ENCODE measurements at regions not wholly inside any gene's neighbourhood (a gene's known extent, or its start where the extent isn't known, plus 50 kb on each side); places are given as distances from the start of the nearest gene placed in this dataset.
"Not testable (repeated sequence)": the region's sequence is repeated elsewhere in the genome, so short reads cannot be mapped to it uniquely, and the experiment has no call there.

- no peak for DNase-seq
Observed at GRCh38 chr14:87813686-87814085, 179.3 kb downstream of the GALC start.

- no peak for DNase-seq
Observed at GRCh38 chr14:87813211-87813610, 179.8 kb downstream of the GALC start.

- no peak for DNase-seq
Observed at GRCh38 chr14:87811246-87811645, 181.7 kb downstream of the GALC start.

- no peak for DNase-seq
Observed at GRCh38 chr14:87810711-87811110, 182.3 kb downstream of the GALC start.

GRCh38 chr14:87809261-87809660, 183.7 kb downstream of the GALC start:
- no peak for DNase-seq

- peak; percentile 3 to 31 for DNase-seq
Observed at GRCh38 chr14:87805315-87805723, 187.7 kb downstream of the GALC start.

GRCh38 chr14:87800216-87800615, 192.8 kb downstream of the GALC start:
- no peak for DNase-seq

- DNase-seq: no peak
Observed at GRCh38 chr14:87799400-87799799, 193.6 kb downstream of the GALC start.

GRCh38 chr14:87797001-87797400, 196.0 kb downstream of the GALC start:
- DNase-seq: no peak

- DNase-seq: no peak
Observed at GRCh38 chr14:87794561-87794960, 198.4 kb downstream of the GALC start.

GRCh38 chr14:87785897-87786296, 207.1 kb downstream of the GALC start:
- no peak for DNase-seq

GRCh38 chr14:87784386-87784785, 208.6 kb downstream of the GALC start:
- no peak for DNase-seq

- no peak for DNase-seq
Observed at GRCh38 chr14:87783071-87783470, 209.9 kb downstream of the GALC start.

GRCh38 chr14:87772854-87773253, 220.1 kb downstream of the GALC start:
- DNase-seq: no peak

- no peak for DNase-seq
Observed at GRCh38 chr14:87767567-87767901, 225.4 kb downstream of the GALC start.

GRCh38 chr14:87758876-87759275, 234.1 kb downstream of the GALC start:
- DNase-seq: no peak

- DNase-seq: no peak
Observed at GRCh38 chr14:87756661-87757060, 236.3 kb downstream of the GALC start.

GRCh38 chr14:87754520-87755223, 238.3 kb downstream of the GALC start:
- DNase-seq: no peak

- no peak for DNase-seq
Observed at GRCh38 chr14:87748558-87748957, 244.4 kb downstream of the GALC start.

GRCh38 chr14:87745507-87746118, 247.4 kb downstream of the GALC start:
- no peak for DNase-seq

GRCh38 chr14:87734577-87735360, 258.2 kb downstream of the GALC start:
- DNase-seq: not testable (repeated sequence)

- DNase-seq: not testable (repeated sequence)
Observed at GRCh38 chr14:87733115-87733514, 259.9 kb downstream of the GALC start.

GRCh38 chr14:87732562-87732961, 260.4 kb downstream of the GALC start:
- no peak for DNase-seq

- no peak for DNase-seq
Observed at GRCh38 chr14:87725318-87725717, 267.7 kb downstream of the GALC start.
